MCF 10A (cell line): ENCODE measurements at regions not wholly inside any gene's neighbourhood (a gene's known extent, or its start where the extent isn't known, plus 50 kb on each side); places are given as distances from the start of the nearest gene placed in this dataset.
A peak's percentile ranks its signal among the peaks of the same experiment; 100 is the strongest.

Experiments used
- BruUV-seq: library from RNA; stranded (reverse); fragments of 400-500 nt; replicated peaks from 2 replicates; lab custom pipeline; 2021; lab: Mats Ljungman, UMichigan
- CTCF ChIA-PET: fragments of 300-600 bp; sonication (Branson Sonifier 250); formaldehyde crosslinking; extraction: SDS; loops from one replicate; lab custom pipeline; 2021; ENCODE audit warnings: antibody characterized with exemption, inconsistent platforms; lab: Yijun Ruan, JAX
- POLR2A ChIA-PET: fragments of 300-600, 350-650 bp; sonication (Branson Sonifier 250); formaldehyde crosslinking; extraction: SDS; loops from one replicate; lab custom pipeline; 2020; ENCODE audit warnings: antibody characterized with exemption, inconsistent platforms; lab: Yijun Ruan, JAX
- DNase-seq: peaks from one replicate; pipeline ENCODE4 v3.0.0-alpha.2; 2018; ENCODE audit not compliant: unreplicated experiment
- H3K27ac Mint-ChIP-seq: one replicate; pipeline ENCODE4 v1.8.0; 2022; ENCODE audit warnings: mild to moderate bottlenecking, low read depth, mixed read lengths; ENCODE audit not compliant: unreplicated experiment
- H3K27me3 Mint-ChIP-seq: one replicate; pipeline ENCODE4 v1.8.0; 2022; ENCODE audit warnings: mixed read lengths; ENCODE audit not compliant: insufficient read depth, unreplicated experiment
- H3K36me3 Mint-ChIP-seq: one replicate; pipeline ENCODE4 v1.8.0; 2022; ENCODE audit warnings: mild to moderate bottlenecking, moderate library complexity, mixed read lengths; ENCODE audit not compliant: insufficient read depth, unreplicated experiment
- H3K4me1 Mint-ChIP-seq: one replicate; pipeline ENCODE4 v1.8.0; 2022; ENCODE audit warnings: mixed read lengths; ENCODE audit not compliant: insufficient read depth, unreplicated experiment
- H3K4me3 Mint-ChIP-seq: one replicate; pipeline ENCODE4 v1.8.0; 2022; ENCODE audit warnings: mild to moderate bottlenecking, moderate library complexity, mixed read lengths; ENCODE audit not compliant: unreplicated experiment
- H3K9me3 Mint-ChIP-seq: one replicate; pipeline ENCODE4 v1.8.0; 2022; ENCODE audit warnings: mixed read lengths; ENCODE audit not compliant: unreplicated experiment
- CTCF ChIP-seq: fragments of 200-600 bp; IDR thresholded peaks from one replicate; pipeline ENCODE4 v1.8.0; 2022; ENCODE audit warnings: antibody characterized with exemption, mild to moderate bottlenecking; ENCODE audit not compliant: unreplicated experiment
- intact Hi-C: fragments of 100-400 bp; cut with micrococcal nuclease; formaldehyde crosslinking; loops from 2 replicates; pipeline ENCODE4 v1.14.1; 2022

GRCh38 chr10:91745090-91745831, 53.0 kb upstream of the TNKS2 start:
- Mint-ChIP-seq H3K27ac (no peak overlapping the region), H3K4me1 (no peaks in the 10 kb centered on the region), H3K9me3 (no peaks in the 10 kb centered on the region), H3K36me3 (no peaks in the 10 kb centered on the region), H3K27me3 (peaks cover 48% of the 10 kb centered on the region), H3K4me3 (no peak overlapping the region)
- CTCF ChIA-PET: interaction anchor here (0.6 to 2.0 kb wide), 23 partner anchors 21 to 699 kb away, joined by 3 to 11 read pairs (median 3); no protein-coding TSS in a partner anchor
- POLR2A ChIA-PET: interaction anchor here (0.6 to 0.7 kb wide), 3 partner anchors 92 to 459 kb away, joined by 3 read pairs; no protein-coding TSS in a partner anchor
- peak; percentile 59 for TF ChIP-seq CTCF
- DNase-seq: peak; percentile 76
- BruUV-seq: no TSS peak
- intact Hi-C loops: loop anchor here (1.0 to 2.0 kb wide), 6 partner anchors 102 to 447 kb away; no protein-coding TSS in a partner anchor

GRCh38 chr10:91743465-91743864, 54.8 kb upstream of the TNKS2 start:
- BruUV-seq: no TSS peak
- DNase-seq: no peak
- CTCF ChIA-PET: interaction anchor here (0.5 to 1.9 kb wide), 8 partner anchors 99 to 445 kb away, joined by 3 to 8 read pairs (median 4); no protein-coding TSS in a partner anchor
- POLR2A ChIA-PET: interaction anchor here (0.7 kb wide), 1 partner anchor 14 kb away, joined by 4 read pairs; no protein-coding TSS in a partner anchor
- H3K27ac Mint-ChIP-seq: no peak overlapping the region
- no peaks in the 10 kb centered on the region for H3K9me3 Mint-ChIP-seq
- intact Hi-C loops: no loop called here
- no peaks in the 10 kb centered on the region for H3K36me3 Mint-ChIP-seq
- H3K4me1 Mint-ChIP-seq: no peaks in the 10 kb centered on the region
- TF ChIP-seq CTCF: no peak
- no peak overlapping the region for H3K4me3 Mint-ChIP-seq
- peaks cover 65% of the 10 kb centered on the region for H3K27me3 Mint-ChIP-seq

DNA sequence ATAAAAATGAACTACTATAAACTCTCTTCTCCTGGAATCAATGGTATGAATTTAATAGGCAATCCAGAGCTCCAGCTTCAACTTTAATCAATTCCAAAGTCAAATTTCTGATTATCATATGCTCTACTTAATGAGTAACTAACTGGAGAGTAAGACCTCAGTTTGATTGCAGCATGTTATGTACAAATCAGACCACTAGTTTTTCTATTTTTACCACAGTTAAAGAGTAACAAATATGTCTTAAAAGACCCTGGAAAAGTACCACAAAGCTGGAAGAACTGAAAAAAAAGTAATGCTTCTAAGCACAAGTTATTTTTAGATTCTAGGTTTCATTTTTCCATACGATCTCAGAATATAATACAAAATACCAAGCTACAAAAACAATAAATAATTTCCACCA, 56.0 kb upstream of the TNKS2 start:
- no peaks in the 10 kb centered on the region for H3K36me3 Mint-ChIP-seq
- no peaks in the 10 kb centered on the region for H3K9me3 Mint-ChIP-seq
- H3K4me3 Mint-ChIP-seq: no peak overlapping the region
- POLR2A ChIA-PET: no interaction called here
- peaks cover 77% of the 10 kb centered on the region for H3K27me3 Mint-ChIP-seq
- no peak for DNase-seq
- TF ChIP-seq CTCF: no peak
- no TSS peak for BruUV-seq
- intact Hi-C loops: no loop called here
- H3K27ac Mint-ChIP-seq: no peak overlapping the region
- H3K4me1 Mint-ChIP-seq: no peaks in the 10 kb centered on the region
- CTCF ChIA-PET: interaction anchor here (0.8 to 1.9 kb wide), 2 partner anchors 106 to 444 kb away, joined by 3 to 8 read pairs; no protein-coding TSS in a partner anchor

GRCh38 chr10:91741356-91741755, 56.9 kb upstream of the TNKS2 start:
- no peak for DNase-seq
- Mint-ChIP-seq H3K4me3 (no peak overlapping the region), H3K36me3 (no peaks in the 10 kb centered on the region), H3K27me3 (peaks cover 86% of the 10 kb centered on the region), H3K9me3 (no peaks in the 10 kb centered on the region), H3K27ac (no peak overlapping the region), H3K4me1 (no peaks in the 10 kb centered on the region)
- TF ChIP-seq CTCF: no peak
- intact Hi-C loops: no loop called here
- BruUV-seq: no TSS peak
- ChIA-PET POLR2A (no interaction called here), CTCF (no interaction called here)
